GM10248 (cell line): ENCODE measurements at regions not wholly inside any gene's neighbourhood (a gene's known extent, or its start where the extent isn't known, plus 50 kb on each side); places are given as distances from the start of the nearest gene placed in this dataset.

Experiments
- CTCF ChIA-PET: fragments of 300-600 bp; sonication (Branson Sonifier 250); formaldehyde crosslinking; extraction: SDS; loops from one replicate; lab custom pipeline; 2021; ENCODE audit warnings: antibody characterized with exemption; lab: Yijun Ruan, JAX
- POLR2A ChIA-PET: fragments of 350-650 bp; sonication (Branson Sonifier 250); formaldehyde crosslinking; extraction: SDS; loops from one replicate; lab custom pipeline; 2020; ENCODE audit warnings: antibody characterized with exemption; lab: Yijun Ruan, JAX
- DNase-seq: peaks from one replicate; pipeline ENCODE4 v3.0.0; 2012; ENCODE audit errors: extremely low spot score
- CTCF ChIP-seq: IDR thresholded peaks from 2 replicates; pipeline ENCODE4 v1.5.1; 2012; ENCODE audit warnings: mild to moderate bottlenecking, low read depth; ENCODE audit errors: extremely low read depth, missing control alignments, control extremely low read depth

DNA sequence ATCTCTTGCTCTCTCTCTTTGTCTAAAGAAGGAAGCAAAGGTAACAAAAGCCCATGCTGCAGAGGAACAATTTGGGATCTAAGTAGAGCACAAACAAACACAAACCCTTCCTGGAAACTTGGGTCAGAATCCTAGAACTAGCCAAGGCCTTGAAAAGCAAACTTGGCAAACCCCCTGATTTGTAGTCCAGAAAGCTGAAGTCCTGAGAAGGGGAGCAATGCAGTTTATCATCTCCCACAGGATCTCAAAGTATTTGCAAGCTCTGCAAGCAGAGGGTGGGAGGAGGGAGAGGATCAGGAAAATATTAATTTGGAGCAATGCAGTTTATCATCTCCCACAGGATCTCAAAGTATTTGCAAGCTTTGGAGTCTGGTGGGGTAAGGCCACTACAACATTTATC lies 379.5 kb upstream of the FGF13 start:
- POLR2A ChIA-PET, result no interaction called here
- TF ChIP-seq CTCF, result no peak
- CTCF ChIA-PET, result no interaction called here
- DNase-seq, result no peak

- POLR2A ChIA-PET, result no interaction called here
- CTCF ChIA-PET, result no interaction called here
- no peak for DNase-seq
- TF ChIP-seq CTCF, result no peak
Measured at GRCh38 chrX:139086246-139086645, 374.7 kb upstream of the FGF13 start.

DNA sequence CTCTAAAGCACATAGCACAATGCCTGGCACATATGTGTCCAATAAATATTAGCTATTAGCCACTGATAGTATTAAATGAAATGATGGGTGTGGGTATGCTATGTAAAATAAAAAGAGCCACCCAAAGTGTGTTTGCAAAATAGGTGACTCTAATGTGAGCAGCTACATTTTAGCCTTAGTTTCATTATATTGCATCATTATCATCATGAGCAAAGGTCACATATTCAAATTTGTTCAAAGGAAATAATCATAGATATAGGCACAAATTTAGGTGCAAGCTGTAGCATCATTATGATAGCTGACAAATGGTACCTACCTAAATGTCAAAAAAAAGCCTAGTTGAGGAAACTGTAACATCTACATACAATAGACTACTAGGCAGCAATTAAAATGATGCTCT lies 373.9 kb upstream of the FGF13 start:
- ChIA-PET CTCF (no interaction called here), POLR2A (no interaction called here)
- TF ChIP-seq CTCF, result no peak
- no peak for DNase-seq

GRCh38 chrX:139083191-139083590 lies 371.7 kb upstream of the FGF13 start:
- ChIA-PET POLR2A (no interaction called here), CTCF (no interaction called here)
- TF ChIP-seq CTCF, result no peak

GRCh38 chrX:139081965-139082364 lies 370.4 kb upstream of the FGF13 start:
- POLR2A ChIA-PET, result no interaction called here
- no peak for DNase-seq
- TF ChIP-seq CTCF, result no peak
- CTCF ChIA-PET, result no interaction called here

More at GRCh38 chrX:139083191-139083590, 371.7 kb upstream of the FGF13 start:
- no peak for DNase-seq

DNA sequence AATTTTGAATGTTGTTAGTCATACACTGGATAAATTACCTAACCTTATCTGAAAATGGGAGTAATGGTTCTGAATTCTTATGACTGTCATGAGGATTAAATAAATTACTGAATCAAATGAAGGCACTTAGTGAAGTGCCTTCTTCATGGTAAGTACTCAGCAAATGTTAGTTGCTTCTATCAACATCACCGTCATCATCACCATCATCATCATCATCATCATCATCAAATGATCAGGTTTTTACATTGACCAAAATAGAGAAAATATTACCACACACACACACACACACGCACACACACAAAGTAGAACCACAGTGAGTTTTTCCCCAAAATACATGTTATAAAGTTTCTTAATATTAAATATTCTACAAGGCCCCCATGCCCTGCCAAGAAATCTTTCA lies 368.3 kb upstream of the FGF13 start:
- DNase-seq, result no peak
- POLR2A ChIA-PET, result no interaction called here
- no peak for TF ChIP-seq CTCF
- CTCF ChIA-PET, result no interaction called here

- CTCF ChIA-PET, result no interaction called here
- POLR2A ChIA-PET, result no interaction called here
- no peak for DNase-seq
- TF ChIP-seq CTCF, result no peak
Measured at GRCh38 chrX:139078761-139079280, 367.3 kb upstream of the FGF13 start.
